SK-MEL-5 (cell line): ENCODE measurements at regions not wholly inside any gene's neighbourhood (a gene's known extent, or its start where the extent isn't known, plus 50 kb on each side); places are given as distances from the start of the nearest gene placed in this dataset.
A peak's percentile ranks its signal among the peaks of the same experiment; 100 is the strongest.

ENCODE experiments used
- DNase-seq: peaks from one replicate; pipeline ENCODE4 v3.0.0-alpha.2; 2016; ENCODE audit warnings: low read depth, low spot score
- in situ Hi-C: cut with HindIII; loops from 2 replicates; pipeline ENCODE4 v1.10.0; 2016; ENCODE audit warnings: low sequenced_read_pairs, high pct_unique_total_duplicates, low pct_unique_long_range_greater_than_20kb

- in situ Hi-C loops = no loop called here
- no peak for DNase-seq
Measured at GRCh38 chr7:42766782-42767423, 145.0 kb downstream of the C7orf25 start.

GRCh38 chr7:42765931-42766330, 145.9 kb downstream of the C7orf25 start:
- in situ Hi-C loops = no loop called here
- no peak for DNase-seq

- in situ Hi-C loops = no loop called here
- no peak for DNase-seq
Measured at GRCh38 chr7:42763137-42763551, 148.7 kb downstream of the C7orf25 start.

GRCh38 chr7:42761486-42761885, 150.4 kb downstream of the C7orf25 start:
- DNase-seq = no peak
- in situ Hi-C loops = no loop called here

DNA sequence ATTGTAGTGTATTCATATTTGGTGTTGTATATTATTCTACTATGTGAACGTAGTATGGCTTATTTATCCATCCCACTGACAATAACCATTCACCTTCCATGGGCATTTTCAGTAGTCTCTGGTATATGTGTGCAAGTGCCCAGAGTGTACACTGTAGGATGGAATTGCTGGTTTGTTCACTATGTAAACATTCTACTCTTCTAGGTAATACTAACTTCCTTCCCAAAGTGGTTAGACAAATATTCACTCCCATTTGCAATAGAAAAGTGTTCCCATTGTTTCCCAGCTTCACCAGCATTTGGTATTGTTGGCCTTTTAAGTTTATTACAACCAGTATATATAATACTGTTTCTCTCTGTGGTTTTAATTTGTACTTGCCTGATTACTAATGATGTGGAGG, 153.7 kb downstream of the C7orf25 start:
- in situ Hi-C loops = no loop called here
- DNase-seq = no peak

DNA sequence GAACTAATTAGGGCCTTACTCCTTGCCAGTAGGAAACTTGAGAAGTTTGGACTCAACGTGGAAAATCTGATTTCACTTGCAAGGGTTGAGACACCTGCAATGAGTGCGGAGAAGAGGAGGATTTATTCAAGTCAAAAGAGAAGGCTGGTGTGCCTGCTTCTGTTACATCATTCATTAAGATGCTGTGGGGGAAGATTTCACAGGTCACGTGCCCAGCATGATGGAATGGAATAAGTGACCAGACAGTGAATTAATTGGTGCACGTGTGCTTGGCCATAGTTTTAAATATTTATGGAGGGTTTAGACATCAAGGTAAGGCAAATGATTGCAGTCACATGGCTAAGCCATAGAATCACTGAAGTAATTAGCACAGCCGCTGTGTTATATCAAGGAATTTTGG, 155.0 kb downstream of the C7orf25 start:
- DNase-seq = no peak
- in situ Hi-C loops = no loop called here

DNA sequence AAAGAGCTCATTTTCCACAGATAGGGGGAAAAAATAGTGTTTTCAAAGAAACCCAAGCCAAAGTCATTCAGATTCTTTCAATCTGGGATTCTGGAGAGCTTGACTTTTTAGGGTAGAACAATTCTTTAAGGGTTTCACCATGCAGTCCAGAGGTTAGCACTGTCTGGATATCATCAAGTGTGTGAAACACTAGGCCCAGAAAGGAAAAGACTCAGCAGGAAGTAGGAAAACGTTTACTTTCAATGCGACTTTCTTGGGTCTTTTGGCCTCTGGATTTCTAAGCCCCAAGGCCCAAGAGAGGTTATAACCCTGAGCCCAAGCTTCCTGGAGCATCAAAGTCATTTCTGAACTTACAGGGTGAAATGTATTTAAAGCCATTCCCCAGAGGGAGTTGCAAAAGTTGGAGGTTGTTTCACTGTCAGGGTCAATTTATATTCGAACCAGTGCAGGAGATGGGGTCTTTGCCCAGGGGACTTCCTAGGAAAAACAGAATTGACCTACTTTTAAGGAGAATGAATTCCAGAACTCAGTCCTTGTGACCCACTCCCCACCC, 158.0 kb downstream of the C7orf25 start:
- in situ Hi-C loops = no loop called here
- DNase-seq = no peak

DNA sequence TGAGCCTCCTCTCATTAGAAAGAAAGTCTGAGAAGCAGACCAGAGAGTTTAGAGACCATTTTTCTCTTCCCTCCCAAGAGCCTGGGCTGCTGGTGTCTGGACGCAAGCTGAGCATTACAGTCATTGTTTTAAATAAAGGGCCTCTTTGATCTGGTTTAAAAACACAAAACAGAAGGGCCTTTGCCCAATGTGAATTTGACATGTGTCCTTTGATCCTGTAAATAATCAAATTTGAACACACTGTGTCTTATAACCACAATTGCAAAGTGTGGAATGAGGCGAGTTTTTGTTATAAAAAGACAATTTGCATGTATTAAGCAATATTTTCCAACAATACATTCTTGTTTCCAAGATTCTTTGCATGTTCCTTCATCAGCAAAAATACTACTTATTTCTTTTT, 158.5 kb downstream of the C7orf25 start:
- no peak for DNase-seq
- in situ Hi-C loops = no loop called here

DNA sequence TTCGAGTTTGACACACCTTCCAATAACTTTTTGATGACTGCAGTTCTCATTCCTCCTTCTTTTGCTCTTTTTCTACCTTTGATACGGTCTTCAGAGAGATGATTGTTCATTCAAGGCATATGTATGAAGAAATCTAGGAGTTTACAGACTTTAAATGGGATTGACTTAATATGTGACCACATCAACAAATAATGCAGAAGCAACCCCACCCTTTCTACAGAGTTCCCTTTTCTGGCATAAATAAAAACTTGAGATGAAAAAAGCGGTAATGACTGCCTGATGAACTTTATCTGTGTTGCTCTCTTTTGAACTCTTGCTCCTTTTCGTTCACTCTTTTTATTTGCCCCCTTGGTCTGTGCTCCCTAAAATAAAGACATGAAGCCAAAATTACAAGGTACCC, 161.7 kb downstream of the C7orf25 start:
- DNase-seq = no peak
- in situ Hi-C loops = no loop called here

DNA sequence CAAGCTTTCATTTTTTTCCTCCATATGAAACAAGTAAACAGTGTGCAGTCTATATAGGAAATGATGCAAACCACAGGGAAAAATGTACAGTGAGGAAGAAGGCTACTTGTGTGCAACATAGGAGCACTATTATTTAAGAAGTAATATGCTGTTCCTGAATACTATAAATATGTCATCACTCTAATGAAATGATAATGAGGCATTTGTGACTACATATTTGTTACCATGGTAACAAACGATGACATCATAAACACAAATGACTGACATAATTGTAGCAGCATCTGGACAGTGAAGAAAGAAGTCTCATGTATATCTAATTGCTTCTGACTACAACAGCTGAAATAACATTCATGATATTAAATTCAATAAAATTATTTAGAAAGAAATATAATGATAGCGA, 164.8 kb downstream of the C7orf25 start:
- in situ Hi-C loops = no loop called here
- DNase-seq = peak; percentile 22

DNA sequence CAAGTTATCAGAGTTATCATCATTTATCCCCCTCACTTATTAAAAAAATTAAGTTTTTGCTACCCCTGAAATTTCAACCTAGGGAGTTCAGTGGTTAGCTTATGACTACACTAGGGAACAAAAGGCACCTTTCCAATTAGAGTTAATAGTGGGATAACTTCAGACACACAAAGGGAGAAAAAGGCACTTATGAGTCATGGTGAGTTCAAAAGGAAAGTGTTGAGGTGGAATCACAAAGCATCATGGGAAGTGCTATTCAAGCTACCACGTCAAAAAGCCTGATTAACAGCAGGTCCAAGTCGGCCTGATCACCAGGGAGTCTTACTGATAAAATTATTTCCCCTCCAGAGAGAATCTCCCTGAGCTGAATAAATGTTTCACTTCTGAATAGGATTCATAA, 165.7 kb downstream of the C7orf25 start:
- DNase-seq = no peak
- in situ Hi-C loops = no loop called here

DNA sequence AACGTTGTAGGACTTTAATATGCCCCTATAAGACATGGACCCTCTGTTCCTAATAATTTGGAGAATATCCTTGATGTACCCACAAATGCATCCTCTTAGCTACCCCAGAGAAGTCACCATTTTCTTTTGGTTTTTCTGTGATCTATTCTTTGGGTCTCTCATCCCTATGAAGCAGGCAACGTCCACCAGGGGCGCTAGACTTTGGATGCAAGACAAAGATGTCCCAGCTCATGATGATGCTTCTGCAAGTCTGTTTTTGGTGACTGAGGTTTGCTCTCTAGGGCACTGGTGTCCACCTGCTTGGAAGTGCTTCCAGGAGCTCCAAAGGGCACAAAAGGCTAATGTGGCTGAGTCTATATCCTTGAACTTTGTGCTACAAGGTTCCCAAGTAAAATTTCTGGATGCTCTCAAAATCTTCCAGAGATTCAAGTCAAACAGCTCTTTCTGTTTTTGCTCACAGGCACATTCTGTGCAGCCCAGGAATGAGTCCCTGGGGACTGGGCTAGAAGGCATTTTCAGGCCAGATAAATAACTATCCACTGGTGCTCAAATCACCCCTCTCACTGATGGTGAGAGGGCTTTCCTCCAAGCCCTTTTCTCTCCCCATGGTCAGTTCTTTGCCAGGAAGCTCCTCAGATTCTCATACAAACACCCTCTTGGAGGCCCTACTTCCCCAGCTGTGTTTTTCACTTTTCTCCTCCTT, 166.4 kb downstream of the C7orf25 start:
- in situ Hi-C loops = no loop called here

DNA sequence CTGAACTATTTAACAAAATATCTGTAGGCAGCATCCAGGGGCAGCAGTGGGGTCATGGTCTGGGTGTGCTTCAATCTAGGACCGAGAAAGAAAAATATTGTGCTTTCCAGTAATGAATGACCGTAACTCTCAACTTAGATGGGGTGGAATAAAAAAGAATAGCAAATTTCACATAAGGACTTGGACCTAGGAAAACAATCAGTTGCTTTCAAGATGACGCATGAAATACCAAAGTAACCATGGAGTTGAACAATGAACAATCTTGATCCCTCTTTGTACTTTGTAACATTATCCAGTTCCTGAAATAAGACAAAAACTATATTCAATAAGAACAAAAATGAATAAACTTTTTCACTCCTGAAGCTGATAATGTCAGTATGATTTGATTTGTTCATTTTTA, 167.1 kb downstream of the C7orf25 start:
- DNase-seq = peak; percentile 43
- in situ Hi-C loops = no loop called here

More for the DNA sequence above, 166.4 kb downstream of the C7orf25 start:
- peak; percentile 76 for DNase-seq

DNA sequence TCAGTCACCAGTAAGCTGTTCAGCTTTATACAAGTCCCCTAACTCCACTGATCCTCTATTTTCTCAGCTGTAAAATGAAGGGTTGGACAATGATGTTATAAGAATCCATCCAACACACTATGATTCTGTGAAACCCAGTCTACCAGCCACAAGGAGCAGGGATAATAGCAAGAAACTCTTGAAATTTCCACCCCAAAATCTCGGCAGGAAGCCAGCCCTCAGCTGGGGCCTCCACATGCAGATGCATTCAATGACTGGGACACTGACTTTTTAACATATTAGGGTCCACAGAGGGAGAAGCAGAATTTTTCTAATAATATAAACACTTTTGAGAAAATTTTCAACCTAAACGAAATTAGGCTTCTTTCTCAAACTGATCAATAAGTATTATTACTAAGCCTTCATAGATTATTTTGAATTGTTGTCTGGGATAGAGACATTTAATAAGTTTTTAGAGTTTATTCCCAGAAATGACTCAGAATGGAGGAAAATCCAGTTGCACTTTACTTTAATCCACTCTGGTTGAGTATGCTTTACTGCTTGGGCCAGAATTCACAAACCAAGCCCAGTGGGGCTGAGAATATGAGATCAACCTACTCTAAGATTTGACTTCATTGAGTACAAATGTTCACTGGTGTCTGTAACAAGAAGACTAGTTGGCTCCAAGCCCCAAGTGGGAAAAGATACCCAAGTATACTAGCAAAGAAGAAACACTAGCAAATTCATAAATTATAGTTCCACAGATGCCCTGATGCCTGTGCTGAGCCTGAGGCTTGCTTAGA, 168.6 kb downstream of the C7orf25 start:
- no peak for DNase-seq
- in situ Hi-C loops = no loop called here

- no peak for DNase-seq
- in situ Hi-C loops = no loop called here
Measured at GRCh38 chr7:42742318-42742717, 169.6 kb downstream of the C7orf25 start.

DNA sequence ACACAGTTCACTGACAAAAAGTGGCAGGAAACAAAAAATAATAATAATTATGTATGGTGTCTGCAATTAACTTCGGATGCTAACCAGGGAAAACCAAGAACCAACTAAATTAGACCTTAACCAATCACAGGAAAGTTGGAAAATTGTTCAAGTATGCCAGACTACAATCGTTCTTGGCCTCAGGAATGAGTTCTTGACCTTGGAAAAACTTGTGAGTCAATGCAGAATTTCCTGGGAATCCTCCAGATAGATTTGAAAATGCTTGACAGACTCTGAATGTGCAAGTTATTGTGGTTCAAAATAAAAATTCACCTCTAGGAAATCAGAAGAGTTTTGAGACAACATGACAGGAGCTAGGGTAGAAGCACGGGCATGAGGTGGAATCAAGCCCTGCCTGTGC, 171.5 kb downstream of the C7orf25 start:
- no peak for DNase-seq
- in situ Hi-C loops = no loop called here

DNA sequence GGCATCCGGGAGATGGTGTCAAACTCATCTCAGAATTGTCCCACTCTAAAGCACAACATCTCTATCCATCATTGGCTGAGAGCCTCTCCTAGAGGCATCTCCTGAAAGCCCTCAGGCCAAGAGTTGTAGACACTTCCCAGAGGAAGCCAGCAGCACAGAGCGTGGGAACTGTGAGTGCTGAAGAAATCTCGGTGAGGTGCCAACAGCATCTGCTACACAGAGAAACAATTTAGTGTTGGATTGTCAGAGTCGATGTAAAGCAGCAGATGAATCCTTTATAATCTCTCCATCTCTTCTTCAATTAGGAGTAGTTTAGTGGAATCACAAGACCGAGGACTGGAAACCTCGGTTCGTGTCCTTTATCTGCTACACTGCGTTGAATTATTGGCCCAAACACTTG, 172.2 kb downstream of the C7orf25 start:
- in situ Hi-C loops = no loop called here
- no peak for DNase-seq

DNA sequence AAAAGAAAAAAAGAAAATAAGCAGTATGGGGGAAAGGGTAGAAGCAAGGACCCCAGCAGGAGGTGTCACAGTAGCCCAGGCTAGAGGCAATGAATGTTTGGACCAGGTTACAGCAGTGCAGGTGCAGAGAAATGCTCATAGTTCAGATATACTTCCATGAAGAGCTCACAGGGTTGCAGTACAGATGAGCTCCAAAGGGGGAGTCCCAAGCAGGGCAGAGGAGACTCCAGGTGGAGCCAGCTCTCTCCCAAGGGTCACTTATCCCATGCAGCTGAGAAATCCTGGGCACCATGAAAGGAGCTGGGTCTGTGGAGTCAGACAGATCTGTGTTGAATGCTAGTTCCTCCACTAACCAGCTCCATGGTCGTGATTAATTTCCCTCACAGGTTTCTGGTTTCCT, 174.9 kb downstream of the C7orf25 start:
- DNase-seq = peak; percentile 54
- in situ Hi-C loops = no loop called here
